C4-2B (cell line): ENCODE measurements at regions not wholly inside any gene's neighbourhood (a gene's known extent, or its start where the extent isn't known, plus 50 kb on each side); places are given as distances from the start of the nearest gene placed in this dataset.

ENCODE experiments used
- CTCF ChIP-seq: fragments of 450-650 bp; conservative IDR thresholded peaks from 2 replicates; pipeline ENCODE4 v1.5.1; 2017; ENCODE audit warnings: mild to moderate bottlenecking
- ZFX ChIP-seq: fragments of 450-650 bp; IDR thresholded peaks from 2 replicates; pipeline ENCODE4 v1.6.1; 2017

GRCh38 chr3:191135175-191135574 lies 63.9 kb upstream of the OSTN start:
- TF ChIP-seq CTCF (no peak), ZFX (no peak)
